HL-60 (cell line): ENCODE measurements at regions not wholly inside any gene's neighbourhood (a gene's known extent, or its start where the extent isn't known, plus 50 kb on each side); places are given as distances from the start of the nearest gene placed in this dataset.

Source experiments
- GABPA ChIP-seq: IDR thresholded peaks from 2 replicates; pipeline ENCODE4 v1.6.1; 2012; ENCODE audit warnings: low read depth
- POLR2AphosphoS5 ChIP-seq: IDR thresholded peaks from 2 replicates; pipeline ENCODE4 v1.6.1; 2012; ENCODE audit warnings: low read depth
- SPI1 ChIP-seq: IDR thresholded peaks from 2 replicates; pipeline ENCODE4 v1.6.1; 2012; ENCODE audit warnings: low read depth, mild to moderate bottlenecking, borderline replicate concordance
- TF ChIP-seq, protein P1 (sequence below): IDR thresholded peaks from one replicate; pipeline ENCODE4 v1.5.1; 2011; ENCODE audit warnings: low read length, control low read depth, inconsistent platforms; ENCODE audit not compliant: insufficient read depth
- TF ChIP-seq, protein P2 (sequence below): IDR thresholded peaks from 2 replicates; pipeline ENCODE4 v1.6.1; 2012; ENCODE audit warnings: low read depth; ENCODE audit not compliant: insufficient replicate concordance

DNA sequence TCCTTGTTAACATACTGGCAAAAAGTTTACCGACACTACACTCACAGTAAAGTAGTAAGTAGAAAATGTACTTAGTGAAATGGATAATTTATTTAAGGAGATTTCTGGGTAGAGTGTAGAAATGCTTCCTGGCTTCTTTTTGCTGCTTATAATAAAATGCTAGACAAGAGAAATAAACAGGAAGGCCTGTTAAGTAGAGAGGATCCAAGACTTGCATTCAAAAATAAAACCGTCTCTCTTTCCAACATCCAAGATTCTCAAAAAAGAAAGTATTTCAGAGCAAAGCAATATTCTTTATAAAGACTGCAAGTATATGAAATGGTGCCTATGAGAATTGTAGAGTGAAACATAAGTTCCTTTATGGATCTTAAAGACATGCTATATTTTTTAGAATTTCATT, 77.0 kb upstream of the CNTN6 start:
- TF ChIP-seq, protein P1, sequence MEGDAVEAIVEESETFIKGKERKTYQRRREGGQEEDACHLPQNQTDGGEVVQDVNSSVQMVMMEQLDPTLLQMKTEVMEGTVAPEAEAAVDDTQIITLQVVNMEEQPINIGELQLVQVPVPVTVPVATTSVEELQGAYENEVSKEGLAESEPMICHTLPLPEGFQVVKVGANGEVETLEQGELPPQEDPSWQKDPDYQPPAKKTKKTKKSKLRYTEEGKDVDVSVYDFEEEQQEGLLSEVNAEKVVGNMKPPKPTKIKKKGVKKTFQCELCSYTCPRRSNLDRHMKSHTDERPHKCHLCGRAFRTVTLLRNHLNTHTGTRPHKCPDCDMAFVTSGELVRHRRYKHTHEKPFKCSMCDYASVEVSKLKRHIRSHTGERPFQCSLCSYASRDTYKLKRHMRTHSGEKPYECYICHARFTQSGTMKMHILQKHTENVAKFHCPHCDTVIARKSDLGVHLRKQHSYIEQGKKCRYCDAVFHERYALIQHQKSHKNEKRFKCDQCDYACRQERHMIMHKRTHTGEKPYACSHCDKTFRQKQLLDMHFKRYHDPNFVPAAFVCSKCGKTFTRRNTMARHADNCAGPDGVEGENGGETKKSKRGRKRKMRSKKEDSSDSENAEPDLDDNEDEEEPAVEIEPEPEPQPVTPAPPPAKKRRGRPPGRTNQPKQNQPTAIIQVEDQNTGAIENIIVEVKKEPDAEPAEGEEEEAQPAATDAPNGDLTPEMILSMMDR, result no peak
- TF ChIP-seq GABPA, result no peak
- no peak for TF ChIP-seq POLR2AphosphoS5
- TF ChIP-seq SPI1, result no peak
- TF ChIP-seq, protein P2, sequence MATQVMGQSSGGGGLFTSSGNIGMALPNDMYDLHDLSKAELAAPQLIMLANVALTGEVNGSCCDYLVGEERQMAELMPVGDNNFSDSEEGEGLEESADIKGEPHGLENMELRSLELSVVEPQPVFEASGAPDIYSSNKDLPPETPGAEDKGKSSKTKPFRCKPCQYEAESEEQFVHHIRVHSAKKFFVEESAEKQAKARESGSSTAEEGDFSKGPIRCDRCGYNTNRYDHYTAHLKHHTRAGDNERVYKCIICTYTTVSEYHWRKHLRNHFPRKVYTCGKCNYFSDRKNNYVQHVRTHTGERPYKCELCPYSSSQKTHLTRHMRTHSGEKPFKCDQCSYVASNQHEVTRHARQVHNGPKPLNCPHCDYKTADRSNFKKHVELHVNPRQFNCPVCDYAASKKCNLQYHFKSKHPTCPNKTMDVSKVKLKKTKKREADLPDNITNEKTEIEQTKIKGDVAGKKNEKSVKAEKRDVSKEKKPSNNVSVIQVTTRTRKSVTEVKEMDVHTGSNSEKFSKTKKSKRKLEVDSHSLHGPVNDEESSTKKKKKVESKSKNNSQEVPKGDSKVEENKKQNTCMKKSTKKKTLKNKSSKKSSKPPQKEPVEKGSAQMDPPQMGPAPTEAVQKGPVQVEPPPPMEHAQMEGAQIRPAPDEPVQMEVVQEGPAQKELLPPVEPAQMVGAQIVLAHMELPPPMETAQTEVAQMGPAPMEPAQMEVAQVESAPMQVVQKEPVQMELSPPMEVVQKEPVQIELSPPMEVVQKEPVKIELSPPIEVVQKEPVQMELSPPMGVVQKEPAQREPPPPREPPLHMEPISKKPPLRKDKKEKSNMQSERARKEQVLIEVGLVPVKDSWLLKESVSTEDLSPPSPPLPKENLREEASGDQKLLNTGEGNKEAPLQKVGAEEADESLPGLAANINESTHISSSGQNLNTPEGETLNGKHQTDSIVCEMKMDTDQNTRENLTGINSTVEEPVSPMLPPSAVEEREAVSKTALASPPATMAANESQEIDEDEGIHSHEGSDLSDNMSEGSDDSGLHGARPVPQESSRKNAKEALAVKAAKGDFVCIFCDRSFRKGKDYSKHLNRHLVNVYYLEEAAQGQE, result no peak
